DND-41 (cell line): ENCODE measurements at regions not wholly inside any gene's neighbourhood (a gene's known extent, or its start where the extent isn't known, plus 50 kb on each side); places are given as distances from the start of the nearest gene placed in this dataset.

Experiments used
- EZH2 ChIP-seq: IDR thresholded peaks from 3 replicates; pipeline ENCODE4 v1.6.1; 2012; ENCODE audit warnings: borderline replicate concordance, low read depth, mild to moderate bottlenecking, moderate library complexity, low read length, inconsistent platforms; ENCODE audit not compliant: severe bottlenecking
- TF ChIP-seq, protein P1 (sequence below): IDR thresholded peaks from 2 replicates; pipeline ENCODE4 v1.5.1; 2012; ENCODE audit warnings: borderline replicate concordance, low read length, moderate library complexity, mild to moderate bottlenecking; ENCODE audit not compliant: poor library complexity, severe bottlenecking; ENCODE audit errors: extremely low read depth

- TF ChIP-seq, protein P1, sequence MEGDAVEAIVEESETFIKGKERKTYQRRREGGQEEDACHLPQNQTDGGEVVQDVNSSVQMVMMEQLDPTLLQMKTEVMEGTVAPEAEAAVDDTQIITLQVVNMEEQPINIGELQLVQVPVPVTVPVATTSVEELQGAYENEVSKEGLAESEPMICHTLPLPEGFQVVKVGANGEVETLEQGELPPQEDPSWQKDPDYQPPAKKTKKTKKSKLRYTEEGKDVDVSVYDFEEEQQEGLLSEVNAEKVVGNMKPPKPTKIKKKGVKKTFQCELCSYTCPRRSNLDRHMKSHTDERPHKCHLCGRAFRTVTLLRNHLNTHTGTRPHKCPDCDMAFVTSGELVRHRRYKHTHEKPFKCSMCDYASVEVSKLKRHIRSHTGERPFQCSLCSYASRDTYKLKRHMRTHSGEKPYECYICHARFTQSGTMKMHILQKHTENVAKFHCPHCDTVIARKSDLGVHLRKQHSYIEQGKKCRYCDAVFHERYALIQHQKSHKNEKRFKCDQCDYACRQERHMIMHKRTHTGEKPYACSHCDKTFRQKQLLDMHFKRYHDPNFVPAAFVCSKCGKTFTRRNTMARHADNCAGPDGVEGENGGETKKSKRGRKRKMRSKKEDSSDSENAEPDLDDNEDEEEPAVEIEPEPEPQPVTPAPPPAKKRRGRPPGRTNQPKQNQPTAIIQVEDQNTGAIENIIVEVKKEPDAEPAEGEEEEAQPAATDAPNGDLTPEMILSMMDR = no peak
- no peak for TF ChIP-seq EZH2
Observed at GRCh38 chr17:14498812-14499211, 197.9 kb downstream of the HS3ST3B1 start.
